Stimulated activated CD4-positive, alpha-beta T cell treated with anti-CD3 and anti-CD28 coated beads, Interleukin-4, amount 100 ng/mL, for 48 hours (primary cell): ENCODE measurements at regions not wholly inside any gene's neighbourhood (a gene's known extent, or its start where the extent isn't known, plus 50 kb on each side); places are given as distances from the start of the nearest gene placed in this dataset.

Experiments used
- DNase-seq, 2 donors: peaks; one replicate each; pipeline ENCODE4 v3.0.0-alpha.2; 2020; ENCODE audit warnings: low read depth in 2 of 2

DNA sequence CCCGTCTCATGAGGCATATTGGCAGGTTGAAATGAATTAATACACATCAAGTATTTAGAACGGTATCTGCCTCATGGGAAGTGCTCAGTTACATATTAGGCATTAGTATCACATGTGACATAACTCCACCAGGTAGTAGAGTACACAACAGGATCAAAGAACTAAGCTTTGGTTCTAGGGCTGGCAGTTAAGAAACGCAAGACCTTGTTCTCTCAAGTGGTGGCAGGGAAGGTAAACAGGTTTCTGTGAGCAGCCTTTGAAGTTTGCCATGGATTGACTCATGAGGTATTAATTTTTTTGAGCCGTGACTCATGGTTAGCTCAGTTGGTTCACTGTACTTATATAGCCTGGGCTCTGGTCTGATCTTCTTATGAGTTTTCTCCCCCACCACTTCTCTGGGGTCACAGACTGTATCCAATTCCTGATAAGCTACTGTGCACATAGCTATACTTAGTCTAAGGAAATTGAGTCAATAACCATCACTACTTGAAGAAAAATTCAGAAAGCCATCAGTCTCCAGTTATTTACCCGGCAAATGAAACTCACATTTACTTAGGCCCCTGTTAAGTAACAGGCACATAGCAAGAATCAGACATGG is 155.6 kb upstream of the STT3B start:
- DNase-seq, result peak in 1 of 2 donors; percentile 7

DNA sequence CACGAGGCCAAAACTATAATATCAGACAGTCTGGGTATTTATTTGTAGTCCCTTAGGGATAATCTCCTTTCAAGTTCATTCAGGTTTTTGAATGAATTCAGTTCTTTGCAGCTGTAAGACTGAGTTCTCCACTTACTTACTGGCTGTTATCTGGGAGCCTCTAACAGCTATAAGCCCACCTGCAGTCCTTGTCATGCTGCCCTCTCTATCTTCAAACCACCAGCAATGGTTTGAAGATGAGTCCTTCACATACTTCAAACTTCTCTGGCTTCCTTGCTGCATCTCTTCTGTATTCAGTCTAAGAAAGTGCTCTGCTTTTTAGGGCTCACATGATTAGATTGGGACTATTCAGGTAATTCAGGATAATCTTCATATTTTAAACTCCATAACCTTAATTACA is 154.5 kb upstream of the STT3B start:
- no peak for DNase-seq

DNA sequence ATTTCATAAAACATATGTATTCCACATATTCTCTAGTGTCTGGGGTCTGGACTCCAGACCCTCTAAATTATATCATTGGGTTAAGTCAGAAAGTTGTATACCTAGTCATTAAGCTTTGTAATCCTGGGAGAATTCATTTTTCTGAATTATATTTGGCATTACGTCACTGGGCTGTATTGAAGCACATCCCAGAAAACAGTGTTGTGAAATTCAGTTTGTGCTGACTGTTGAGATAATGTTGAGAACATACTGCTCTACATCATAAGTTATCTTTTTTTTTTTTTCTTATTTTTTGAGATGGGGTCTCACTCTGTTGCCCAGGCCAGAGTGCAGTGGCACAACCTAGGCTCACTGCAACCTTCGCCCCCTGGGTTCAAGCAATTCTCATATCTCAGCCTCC is 153.1 kb upstream of the STT3B start:
- DNase-seq, result no peak

GRCh38 chr3:31382856-31383255 is 149.9 kb upstream of the STT3B start:
- DNase-seq, result no peak

DNA sequence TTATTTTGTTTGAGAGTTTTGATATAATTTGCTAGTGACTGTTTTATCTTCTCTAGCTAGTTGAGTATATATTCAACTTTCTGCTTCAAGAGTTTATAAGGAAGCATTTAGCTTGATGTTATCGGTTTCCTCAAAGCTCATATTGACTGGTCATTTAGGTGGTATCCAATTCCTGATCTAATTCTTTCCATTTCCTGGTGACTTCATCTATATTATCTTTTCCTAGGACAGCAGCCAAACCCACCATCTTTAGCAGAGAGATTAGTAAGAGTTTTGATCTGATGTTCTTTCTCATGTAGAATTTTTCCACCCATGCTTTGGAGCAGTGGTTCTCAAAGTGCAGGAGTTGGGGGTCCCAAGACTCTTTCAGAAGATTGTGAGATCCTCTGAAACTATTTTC is 148.6 kb upstream of the STT3B start:
- no peak for DNase-seq

GRCh38 chr3:31389939-31390338 is 142.8 kb upstream of the STT3B start:
- no peak for DNase-seq

- no peak for DNase-seq
These were observed 142.3 kb upstream of the STT3B start for GRCh38 chr3:31390466-31390865.

- no peak for DNase-seq
These were observed 141.6 kb upstream of the STT3B start for GRCh38 chr3:31391150-31391549.

- DNase-seq, result no peak
These were observed 140.2 kb upstream of the STT3B start for GRCh38 chr3:31392568-31392967.

DNA sequence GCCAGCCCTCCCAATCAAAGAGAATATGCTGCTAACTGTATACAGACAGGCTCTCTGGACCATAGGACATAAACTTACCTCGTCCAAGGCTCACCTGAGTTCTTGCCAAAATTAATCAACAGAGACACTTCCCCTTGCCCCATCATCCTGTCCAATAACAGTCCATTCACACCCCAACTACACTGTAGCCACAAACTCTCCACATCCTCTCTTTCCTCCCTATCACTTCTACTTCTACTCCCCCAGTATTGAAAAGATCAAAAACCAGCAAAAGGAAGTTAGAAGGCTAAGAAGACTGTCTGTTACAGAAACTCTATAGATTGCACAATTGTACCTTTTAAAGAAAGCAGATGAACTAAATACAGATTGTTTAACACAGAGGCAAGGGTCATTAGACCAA is 133.5 kb upstream of the STT3B start:
- no peak for DNase-seq

- no peak for DNase-seq
These were observed 130.6 kb upstream of the STT3B start for GRCh38 chr3:31402117-31402516.

DNA sequence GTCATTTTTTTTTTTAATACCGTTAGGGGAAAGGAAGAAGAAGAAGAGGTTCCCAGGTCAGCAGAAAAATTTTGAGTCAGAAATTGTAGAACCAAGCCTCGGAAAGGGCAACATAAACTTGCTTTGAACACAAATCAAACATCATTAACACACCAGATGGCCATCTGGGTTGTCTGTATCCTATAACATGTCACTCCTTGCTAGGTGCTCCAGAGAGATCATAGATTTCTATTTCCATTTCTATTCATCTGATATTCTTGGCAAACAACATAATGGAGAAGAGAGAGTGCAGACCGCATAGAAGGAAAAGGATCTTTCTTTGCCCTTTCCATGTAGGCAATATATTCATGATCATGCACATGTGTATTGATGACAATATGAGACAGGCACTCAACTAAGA is 129.5 kb upstream of the STT3B start:
- no peak for DNase-seq

DNA sequence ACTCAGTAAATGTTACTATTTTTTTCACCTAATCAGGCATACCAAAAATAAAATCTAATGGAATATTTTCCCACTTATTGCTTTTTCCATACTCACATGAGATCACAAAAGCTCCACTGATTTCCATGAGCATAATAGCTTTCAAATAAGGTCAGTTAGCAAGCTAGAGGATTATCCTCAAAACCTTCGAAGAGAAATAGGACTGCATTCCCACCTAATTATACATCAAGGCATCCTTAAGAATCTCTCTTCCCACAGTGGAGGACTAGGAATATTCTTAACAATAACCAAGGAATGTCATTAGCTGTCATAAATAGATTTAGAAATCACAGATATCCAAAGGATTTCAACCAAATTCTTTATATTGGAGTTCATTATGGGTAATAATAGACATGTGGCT is 127.9 kb upstream of the STT3B start:
- DNase-seq, result no peak

DNA sequence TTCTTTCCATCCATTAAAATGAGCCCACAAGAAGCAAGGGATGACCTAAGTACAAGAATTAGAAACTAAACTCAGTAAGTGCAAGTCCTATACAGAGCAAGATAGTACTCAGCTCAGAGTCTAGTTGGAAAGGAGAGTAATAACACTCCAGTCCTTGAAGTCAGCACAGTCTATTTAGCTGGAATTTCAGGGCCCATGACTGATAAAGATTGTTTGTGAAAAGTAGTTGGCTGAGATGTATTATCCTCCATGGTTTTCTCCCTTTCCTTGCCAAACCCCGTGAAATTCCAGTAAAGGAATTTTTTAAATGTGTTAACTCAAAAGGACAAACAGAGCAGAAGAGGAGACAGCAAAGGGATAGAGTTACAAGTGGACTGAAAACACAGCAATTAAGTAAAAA is 127.2 kb upstream of the STT3B start:
- no peak for DNase-seq

- DNase-seq, result no peak
These were observed 125.8 kb upstream of the STT3B start for GRCh38 chr3:31406896-31407295.

DNA sequence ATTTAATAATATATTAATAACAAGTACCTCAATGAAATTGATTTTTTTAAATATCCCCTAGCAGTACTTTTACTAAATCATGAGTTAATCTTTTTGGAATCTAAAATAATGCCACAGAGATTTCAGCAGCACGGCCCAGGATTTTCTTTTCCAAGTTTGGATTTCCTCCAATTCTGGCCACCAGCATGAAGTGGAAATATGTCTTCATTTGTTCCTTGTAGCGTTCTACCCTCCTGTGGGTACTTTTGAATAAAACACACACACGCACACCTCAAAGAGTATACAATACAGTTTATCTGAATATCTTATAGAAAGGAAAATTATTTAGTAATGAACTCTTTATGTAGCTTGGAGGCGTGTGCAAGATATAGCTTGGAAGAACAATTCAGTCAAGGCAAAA is 125.1 kb upstream of the STT3B start:
- no peak for DNase-seq

DNA sequence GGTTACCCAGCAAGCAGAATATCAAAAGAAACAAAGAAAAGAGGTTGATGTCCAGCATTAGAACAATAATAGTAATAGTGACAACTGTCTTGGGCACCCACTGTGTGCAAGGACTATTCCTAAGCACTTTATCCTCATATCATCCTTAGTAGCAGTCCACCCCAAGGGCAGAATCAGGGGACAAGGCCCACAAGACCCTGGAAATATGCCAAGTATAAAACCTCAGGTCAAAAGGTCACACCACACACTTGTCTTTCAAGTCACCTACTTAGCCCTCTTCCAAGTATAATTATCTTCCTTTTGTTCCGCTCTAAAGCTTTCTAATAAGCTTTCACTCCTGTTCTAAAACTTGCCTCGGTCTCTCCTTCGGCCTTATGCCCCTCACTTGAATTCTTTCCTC is 124.0 kb upstream of the STT3B start:
- no peak for DNase-seq

- DNase-seq, result no peak
These were observed 123.3 kb upstream of the STT3B start for GRCh38 chr3:31409389-31409788.

- DNase-seq, result no peak
These were observed 122.9 kb upstream of the STT3B start for GRCh38 chr3:31409866-31410265.

- no peak for DNase-seq
These were observed 122.3 kb upstream of the STT3B start for GRCh38 chr3:31410411-31410810.

DNA sequence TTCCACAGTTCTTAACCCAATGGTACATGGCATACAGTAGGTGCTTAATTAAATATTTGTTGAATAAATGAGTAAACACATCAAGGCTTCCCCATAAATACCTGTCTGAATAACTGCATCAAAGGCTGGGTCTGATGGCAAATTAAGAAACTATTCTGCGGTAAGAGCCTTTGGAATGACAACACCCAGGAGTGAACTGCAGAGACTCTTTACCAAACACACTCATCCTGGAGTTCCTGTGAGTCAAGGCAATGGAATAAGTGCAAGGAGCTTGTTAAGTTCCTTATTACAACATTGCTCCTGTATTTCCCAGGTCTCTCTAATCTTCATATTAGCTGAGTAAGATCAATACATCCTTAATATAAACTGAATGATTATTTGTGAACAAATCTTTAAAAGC is 119.9 kb upstream of the STT3B start:
- no peak for DNase-seq

DNA sequence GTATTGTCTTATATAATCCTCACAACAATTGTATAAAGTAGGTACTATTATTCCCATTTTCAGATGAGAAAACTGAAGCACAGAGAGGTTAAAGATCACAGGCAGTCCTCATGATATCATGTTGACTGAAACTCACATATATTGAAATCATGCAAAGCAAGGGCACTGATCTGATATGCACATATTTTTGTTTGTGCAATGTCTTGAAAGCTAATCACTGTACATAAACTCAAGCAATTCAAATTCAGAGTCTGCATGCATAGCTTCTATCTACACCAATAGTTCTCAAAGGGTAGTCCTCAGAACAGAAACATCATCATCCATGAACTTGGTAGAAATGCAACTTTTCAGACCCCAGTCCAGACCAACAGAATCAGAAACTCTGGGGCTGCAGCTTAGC is 119.2 kb upstream of the STT3B start:
- DNase-seq, result no peak

DNA sequence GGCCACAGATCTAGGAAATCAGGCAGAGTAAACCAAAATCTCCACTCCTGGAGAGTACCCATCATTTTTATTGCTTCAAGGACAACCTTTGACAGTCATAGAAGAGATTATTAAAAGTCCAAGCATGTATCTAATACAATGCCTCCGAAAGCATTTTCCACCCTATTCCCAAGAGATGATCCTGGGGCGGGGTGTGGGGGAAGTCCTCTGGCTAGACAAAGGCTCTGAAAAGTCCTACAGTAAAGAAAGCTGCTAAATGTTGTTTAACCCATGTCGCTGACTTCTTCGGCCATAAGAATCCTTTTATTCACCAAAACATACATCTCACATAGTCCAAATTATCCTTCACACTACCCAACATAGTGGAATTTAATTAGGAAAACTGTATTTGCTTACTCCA is 115.7 kb upstream of the STT3B start:
- DNase-seq, result no peak

GRCh38 chr3:31417486-31417885 is 115.2 kb upstream of the STT3B start:
- DNase-seq, result no peak

DNA sequence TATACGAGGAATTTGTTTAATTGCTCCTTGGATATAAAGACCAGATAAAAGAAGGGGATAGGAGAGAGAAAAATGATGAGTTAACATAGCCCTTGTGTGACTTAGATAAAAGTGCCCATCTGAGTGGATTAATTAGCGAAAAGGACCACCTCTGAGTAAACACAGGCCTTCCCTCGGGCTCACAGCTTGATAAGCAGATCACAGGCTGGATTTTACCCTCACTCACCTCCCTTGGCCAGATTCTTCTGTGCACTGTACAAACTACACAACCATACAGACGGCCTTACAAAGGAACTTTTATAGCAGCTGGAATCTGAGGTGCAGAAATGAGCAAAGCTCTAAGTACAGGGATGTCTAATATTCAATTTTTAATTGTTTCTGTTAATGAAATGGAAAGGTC is 112.4 kb upstream of the STT3B start:
- no peak for DNase-seq
